ENCODE measurements at regions not wholly inside any gene's neighbourhood (a gene's known extent, or its start where the extent isn't known, plus 50 kb on each side); places are given as distances from the start of the nearest gene placed in this dataset.

DNA sequence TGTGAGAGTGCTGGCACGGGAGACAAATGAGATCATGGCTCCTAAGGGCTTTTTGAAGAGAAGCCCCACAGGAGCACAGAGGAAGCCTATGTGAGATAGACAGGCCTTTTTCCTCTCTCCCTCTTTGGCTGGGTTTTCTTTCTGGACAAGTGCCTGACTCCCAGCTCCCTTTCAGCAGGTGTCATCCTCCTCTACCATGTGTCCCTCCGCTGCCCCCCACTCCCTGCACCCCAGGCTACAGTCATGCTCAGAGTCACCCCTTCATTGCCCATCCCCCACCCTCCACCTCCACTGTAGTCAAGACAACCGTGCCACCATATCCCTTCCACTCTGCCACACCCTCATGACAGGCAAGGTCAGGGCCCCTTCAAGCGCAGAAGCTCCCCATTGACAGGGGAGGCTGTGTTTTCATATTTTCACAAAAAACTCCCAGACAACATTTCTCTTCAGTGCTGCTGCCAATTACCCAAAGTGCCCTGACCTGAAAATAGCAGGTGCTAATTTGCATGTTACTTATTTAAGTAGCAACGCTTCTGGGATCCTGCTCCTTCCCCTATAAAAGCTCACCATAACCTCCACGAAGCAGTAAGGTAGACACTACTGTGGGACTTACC lies 92.1 kb upstream of the IPO9 start:
- intact Hi-C loops (cut with DNase I): no loop called here

DNA sequence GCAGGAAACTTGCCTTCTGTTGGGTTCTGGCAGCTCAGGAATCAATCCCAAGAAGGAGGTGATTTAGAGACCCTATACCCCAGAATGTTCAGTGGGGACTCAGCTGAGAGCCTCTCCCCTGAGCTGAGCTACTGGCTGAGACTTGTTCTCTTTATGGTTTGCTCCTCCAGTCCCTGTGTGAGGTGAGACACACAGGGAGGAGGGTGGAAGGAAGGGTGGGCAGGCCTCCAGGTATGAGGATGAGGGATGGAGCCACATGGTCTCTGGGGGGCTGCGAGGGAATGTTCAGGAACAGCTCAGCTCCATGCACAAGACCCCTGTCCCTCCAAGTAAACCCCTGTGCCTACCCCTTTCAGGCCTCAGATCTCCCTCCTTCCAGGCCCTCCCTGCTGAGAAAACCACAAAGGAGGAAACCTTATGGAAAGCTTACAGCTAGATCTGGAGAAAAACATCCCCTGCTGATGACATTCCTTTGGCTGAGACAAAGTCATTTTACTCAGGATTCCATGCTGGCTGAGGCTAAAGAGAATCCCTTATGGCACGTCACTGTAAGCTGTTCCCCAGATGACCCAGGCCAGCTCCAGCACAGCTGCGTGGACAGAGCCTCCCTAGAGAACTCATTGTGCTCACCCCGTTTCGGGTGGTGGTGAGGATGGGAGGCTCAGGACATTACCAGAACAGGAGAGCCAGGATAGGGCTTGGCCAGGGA lies 91.5 kb upstream of the IPO9 start:
- peak in 9 of 10 donors; percentile 57 to 96 (median 74) for DNase-seq
- intact Hi-C loops (cut with DNase I): no loop called here

More for the DNA sequence above, 92.1 kb upstream of the IPO9 start:
- DNase-seq: peak in 1 of 10 donors; percentile 76

DNA sequence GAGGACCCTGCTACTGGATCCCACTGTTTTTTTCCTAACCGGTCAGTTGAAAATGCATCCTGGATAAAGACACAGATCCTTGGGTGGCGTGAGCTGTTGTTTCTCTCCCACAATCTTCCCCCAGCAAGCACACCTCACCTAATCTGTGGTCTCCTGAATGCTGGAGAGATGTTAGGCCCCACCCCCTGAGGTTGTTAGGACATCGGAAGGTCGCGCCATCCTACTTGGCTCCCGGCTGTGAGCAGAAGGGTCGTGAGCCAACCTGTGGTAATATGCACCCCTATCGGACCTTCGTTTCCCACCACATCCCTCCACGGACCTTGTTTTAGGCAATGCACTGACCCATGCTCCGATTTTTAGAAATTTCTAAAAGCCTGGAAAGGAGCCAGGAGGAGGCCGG lies 89.9 kb upstream of the IPO9 start:
- no peak for DNase-seq
- intact Hi-C loops (cut with DNase I): no loop called here

DNA sequence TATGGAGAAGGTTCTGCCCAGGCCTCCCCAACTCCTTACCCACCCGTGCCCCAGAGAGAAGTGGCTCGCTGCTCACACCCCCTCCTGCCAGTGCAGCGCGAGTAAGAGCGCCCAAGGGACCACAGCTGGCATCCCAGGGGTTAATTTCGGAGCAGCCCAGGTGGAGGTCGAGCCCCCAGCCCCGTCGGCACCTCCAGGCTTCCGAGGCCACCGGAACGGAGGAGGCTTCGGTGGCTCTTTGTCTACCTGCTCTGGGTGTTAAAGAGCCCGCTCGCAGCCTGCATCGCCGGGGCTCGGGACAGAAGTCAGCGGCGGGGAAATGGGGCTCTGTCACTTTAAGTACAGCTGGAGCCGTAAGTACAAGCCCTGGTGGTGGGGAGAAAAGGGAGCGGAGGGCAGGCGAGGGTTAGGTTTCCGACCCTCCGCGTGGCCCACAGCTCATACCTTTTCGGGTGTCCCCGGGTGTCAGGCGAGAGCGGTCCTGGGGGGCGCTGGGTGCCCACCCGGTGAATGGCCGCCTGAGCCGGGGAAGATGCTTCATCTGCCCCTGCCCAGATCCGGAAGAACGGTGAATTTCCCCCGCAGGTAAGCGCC lies 89.4 kb upstream of the IPO9 start:
- DNase-seq: peak in 9 of 10 donors; percentile 62 to 94 (median 71)

DNA sequence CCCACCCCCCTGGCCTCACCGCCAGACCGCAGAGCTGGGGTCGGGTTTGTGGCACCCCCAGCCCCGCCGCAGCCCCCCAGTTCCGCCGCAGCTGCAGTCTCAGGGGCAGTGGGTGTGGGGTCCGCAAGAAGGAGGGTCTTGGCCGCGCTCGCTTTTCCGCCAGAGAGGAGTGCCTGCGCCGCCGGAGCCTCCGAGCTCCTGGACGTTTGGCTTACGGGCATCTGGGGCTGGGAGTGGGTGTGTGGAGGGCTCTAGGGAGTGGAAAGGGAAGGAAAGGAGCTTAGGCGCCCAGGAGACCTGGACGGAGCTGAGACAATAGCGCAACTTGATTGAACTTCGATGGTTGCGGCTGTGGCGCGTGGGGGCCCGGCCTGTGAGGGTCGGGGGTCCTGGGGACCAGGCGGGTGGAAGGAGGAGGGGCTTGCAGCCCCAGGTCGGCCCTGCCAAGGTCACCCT lies 88.8 kb upstream of the IPO9 start:
- DNase-seq: peak in 1 of 10 donors; percentile 76
- intact Hi-C loops (cut with DNase I): no loop called here

More for the DNA sequence above, 89.4 kb upstream of the IPO9 start:
- intact Hi-C loops (cut with DNase I): no loop called here

DNA sequence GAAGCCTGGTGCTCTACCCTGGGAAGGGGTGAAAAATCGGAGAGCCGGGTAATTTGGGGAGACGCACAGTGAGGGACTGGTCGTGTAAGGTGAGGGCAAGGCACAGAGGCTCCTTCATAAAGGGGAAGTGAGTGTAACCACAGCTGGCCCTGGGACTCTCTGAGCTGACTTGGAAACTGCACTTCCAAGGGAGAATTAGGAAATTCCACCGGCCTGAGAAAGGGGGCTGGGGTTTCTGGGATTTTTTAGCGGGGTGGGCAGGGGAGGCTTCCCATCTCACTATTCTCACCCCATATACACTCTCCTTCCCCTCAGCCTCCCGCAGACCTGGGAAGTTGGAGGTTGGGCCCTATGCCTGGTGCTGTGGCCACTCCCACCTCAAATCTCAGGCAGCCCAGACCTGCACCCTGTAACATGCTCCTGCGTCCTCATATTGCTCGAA lies 88.3 kb upstream of the IPO9 start:
- intact Hi-C loops (cut with DNase I): no loop called here
- DNase-seq: peak in 1 of 10 donors; percentile 67

DNA sequence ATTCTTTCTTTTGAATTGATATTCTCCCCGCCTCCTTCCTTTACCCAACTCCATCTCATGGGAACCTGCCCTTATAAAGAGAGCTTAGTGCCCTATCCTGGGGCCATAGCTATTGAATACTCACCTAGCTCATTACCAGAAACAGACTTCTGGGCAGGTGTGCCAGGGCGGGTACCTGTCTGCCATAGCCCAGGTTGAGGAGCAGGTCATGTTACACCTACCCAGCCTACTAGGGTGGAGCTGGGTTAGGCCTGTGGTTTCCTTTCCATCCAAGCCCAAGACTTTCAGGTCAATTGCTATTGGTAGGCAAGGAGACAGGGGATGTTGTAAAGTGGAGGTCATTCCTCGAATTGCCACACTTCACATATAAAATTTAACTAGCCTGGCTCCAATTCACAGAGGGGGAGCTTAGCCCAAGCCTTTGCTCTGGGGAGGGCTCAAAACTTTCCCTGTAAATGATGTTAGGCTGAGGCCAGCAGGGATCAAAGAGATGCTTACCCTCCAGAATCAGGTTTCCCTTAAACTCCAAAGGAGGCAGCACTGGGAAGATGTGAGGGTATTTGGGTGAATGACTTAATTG lies 87.1 kb upstream of the IPO9 start:
- intact Hi-C loops (cut with DNase I): no loop called here
- no peak for DNase-seq

DNA sequence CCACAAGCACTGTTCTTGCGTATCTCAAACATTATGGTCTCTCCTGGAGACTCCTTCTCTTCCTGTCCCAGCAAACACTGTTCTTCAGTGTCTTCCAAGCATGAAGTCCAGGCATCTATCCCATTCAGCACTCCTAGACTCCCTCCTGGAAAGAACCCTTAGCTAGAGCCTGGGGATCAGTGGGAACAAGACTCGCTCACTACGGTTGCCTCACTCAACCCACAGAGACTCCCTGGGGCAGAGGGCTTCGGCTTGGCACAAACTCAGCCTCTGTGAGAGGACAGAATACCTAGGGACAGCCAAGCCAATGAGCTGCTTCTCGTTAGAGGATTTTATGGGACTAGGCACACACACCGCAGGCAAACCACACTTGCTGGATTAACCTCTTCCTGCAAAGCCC lies 86.5 kb upstream of the IPO9 start:
- intact Hi-C loops (cut with DNase I): no loop called here
- DNase-seq: no peak

DNA sequence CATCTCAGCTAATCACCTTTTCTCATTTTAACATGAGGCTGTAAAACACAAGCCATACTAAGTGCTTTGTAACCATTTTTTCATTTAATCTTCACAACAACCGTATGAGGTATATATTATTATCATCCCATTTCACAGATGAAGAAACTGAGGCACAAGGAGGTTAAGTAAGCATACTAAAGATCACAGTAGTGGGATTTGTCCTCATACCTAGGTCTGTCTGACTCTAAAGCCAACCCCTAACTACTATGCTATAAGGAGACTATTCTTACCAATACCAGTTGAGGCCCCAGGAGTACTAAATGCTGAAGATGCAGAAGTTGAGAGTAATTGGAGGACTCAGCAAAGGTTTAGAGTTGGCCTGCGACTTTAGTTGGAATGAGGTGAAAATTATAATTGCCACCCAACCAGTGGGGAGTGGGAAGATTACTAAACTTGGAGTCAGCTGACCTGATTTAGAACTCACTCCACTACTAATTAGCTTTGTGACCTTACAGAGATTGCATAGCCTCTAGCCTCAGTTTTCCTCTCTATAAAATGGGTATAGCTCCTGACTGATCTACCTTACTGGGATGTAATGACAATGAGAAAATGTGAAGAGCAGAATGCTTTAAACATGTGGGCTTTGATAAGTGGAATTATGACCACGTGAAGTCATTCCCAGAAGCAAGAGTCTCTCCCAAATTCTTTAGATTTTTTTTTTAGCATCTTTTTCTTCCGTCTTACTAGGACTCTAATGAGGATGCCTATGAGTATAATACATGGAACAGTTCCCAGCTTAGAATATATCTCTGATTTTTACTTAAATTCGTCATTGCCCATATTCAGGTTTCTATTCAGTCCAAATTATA lies 85.8 kb upstream of the IPO9 start:
- intact Hi-C loops (cut with DNase I): no loop called here
- DNase-seq: no peak

DNA sequence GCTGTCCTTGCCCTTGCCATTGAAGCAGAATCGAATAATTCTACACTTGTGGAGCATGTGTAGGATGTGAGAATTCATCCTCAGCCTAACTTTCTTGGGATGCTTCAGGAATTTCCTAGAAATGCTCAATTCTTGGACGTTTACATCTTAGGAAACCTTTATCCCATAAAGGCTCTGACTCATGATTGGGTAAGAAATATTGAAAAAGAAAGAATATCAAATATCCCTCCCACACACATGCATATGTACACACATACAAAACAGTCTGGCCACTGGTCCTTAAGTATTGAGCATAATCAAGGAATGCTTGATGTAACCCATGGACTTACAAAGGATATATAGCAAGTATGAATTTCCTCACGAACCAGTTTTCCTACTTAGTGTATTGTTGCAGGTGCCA lies 83.9 kb upstream of the IPO9 start:
- intact Hi-C loops (cut with DNase I): no loop called here
- DNase-seq: no peak

DNA sequence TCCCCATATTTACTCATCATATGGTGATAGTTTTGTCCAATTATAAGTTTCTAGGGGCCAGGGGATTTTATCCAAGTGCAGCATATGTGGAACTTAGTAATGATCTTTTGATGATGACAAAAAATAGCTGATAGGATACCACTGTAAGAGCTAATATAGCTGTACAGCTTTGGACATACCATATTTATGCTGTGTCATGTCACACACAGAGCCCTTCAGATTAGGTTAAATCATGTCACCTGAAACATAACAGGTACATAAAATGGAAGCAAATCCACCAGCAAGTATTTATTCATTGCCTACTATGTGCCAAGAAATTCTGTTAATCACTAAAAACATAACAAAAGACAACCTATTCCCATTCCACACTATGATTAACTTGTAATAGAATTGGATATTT lies 82.8 kb upstream of the IPO9 start:
- intact Hi-C loops (cut with DNase I): no loop called here
- DNase-seq: no peak

DNA sequence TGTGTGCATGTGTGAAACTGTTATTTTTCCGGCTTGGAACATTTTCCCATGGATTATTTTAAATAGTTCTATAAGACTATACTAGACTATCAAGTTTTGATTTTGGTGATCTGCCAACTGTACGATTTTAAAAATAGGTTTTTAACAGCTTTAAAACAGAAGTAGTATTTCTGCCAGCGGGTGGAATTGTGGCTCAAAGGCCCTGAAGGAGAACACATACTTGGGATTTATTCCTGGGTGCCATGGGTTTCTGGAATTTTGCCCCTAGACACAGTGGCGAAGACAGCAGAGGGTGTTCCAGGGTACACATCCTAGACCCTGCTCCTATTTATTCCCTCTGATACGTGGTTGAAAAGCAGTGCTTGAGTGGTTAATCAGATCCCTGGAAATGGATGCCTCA lies 81.7 kb upstream of the IPO9 start:
- intact Hi-C loops (cut with DNase I): no loop called here
- DNase-seq: no peak

DNA sequence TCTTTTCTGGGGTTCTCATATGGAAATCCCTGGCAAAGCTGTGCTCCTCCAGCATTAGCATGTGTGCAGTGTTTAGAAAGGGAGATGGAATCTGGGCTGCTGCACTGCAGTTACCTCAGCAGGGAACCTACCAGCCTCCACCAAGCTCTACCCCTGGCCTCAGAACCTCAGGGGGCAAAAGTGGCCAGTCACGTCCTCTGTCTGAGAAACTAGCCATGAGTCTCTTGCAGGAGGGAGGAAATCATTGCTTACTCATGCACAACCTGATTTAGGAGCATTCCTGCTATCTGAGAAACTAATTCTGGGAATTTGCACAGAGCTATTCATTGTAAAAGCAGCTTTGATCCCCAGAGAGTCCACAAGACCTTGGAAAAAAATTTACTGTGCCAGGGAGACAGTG lies 80.6 kb upstream of the IPO9 start:
- no peak for DNase-seq
- intact Hi-C loops (cut with DNase I): no loop called here

DNA sequence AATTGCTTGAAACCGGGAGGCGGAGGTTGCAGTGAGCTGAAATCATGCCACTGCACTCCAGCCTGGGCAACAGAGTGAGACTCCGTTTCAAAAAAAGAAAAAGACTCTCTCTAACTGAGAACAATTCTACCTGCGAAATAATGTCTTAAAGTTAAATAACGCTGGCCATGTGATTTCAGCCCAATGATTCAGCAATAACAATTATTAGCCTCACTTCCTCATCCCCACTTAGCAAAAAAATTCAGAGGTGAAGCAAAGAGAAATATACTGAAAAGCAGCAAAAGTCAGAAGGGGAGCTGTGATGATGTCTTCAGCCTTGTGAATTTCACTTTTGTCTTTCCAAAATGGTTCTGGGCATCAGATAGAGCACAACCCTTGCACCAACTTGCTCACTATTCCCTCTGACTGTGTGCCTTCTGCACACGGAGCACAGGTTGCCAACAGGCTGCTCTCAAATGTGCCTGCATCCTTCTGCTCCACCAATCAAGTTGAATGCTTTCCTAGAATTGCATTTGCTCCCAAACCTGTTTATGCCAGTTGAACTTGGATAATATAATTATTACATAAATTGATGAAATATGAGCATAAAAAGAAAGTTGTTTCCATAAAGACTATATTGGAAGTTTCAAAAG lies 79.8 kb upstream of the IPO9 start:
- intact Hi-C loops (cut with DNase I): no loop called here
- no peak for DNase-seq

DNA sequence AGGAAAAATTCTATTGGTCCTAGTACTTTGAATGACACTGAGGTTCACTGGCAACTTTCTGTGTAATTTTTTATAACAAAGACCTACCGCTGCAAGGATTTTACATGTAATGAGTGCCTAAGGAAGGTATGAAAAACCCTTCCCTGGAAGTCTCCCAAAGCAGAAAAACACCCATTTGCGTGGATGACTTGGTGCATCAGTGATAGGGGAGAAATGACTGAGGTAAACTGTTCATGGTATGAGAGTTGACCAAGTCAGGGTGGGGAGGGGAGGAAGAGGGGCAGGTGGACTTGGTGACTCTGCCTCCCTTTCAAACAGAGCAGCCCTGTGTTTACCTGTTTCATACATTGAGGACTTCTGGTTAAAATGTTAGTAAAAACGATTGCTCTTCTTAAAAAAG lies 78.8 kb upstream of the IPO9 start:
- intact Hi-C loops (cut with DNase I): no loop called here
- DNase-seq: no peak

DNA sequence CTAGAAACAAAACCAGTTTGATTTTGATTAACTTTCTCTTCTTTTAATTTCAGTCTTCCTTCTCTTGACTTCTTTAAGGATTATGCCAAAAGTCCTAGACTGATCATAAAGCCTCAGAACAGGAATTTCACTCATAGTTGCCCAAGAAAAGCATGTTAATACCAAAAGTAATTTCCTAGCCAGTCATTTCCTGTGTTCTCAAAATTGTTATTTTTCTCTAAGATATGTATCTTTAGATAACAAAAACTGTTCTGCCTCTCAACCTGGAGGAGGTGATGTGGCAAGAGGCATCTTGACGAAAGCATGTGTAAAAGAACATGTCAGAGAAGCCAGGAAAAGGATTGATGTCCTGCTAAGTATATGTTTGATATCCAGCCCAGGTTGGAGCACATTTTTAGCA lies 78.0 kb upstream of the IPO9 start:
- DNase-seq: no peak
- intact Hi-C loops (cut with DNase I): no loop called here

DNA sequence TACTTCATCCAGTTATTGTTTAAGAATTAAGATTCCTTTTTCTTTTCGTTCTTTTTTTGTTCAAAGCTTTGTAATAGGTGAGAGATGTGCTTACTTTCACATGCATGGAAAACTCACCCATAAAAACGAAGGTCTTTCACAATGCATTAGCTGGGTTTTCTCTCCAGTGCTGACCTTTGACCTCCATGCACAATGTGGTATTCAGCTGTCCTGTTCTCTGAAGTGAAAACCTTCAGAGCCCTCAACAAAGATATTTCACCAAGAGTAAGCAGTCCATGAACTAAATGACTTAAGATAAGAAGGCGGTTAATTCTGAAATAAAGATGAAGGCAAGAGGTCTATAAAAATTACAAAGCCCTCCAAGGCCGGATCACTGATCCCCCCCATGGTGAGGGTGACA lies 77.1 kb upstream of the IPO9 start:
- intact Hi-C loops (cut with DNase I): no loop called here

DNA sequence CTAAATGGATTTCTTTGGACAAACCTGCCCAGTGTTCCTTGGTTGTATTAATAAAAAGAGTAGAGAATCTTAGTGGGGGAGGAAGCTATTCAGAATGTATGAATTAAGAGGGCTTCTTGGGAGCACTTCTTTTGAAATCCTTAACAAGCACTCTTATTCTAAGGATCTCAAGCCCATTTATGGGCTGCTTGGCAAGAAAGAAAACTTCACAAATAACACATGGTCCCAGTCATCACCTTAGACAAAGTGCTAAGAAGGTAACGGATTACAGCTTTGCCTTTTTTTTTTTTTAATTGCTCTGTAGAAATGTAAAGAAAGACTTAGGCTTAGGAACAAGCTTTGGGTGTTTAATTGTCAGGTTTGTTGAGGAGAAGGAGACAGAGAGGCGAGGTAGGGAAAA lies 76.6 kb upstream of the IPO9 start:
- no peak for DNase-seq
- intact Hi-C loops (cut with DNase I): no loop called here

More for the DNA sequence above, 77.1 kb upstream of the IPO9 start:
- no peak for DNase-seq

DNA sequence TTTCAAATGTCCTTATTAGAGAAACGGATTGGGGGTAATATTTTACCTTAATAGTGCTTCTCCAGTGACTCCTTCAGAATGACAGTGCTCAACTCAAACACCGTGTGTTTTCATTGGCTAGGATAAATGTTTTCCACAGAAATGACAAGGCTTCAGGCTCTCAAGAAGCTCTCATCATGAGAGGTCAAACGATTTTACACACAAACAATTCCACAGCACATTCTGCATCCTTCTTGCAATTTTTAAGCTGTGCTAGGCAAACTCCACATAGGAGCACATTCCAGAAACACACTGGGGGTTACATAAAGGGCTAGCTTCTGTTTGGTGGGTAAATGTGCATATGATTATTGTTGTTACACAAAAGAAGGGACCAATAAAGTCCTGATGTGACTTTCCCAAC lies 75.5 kb upstream of the IPO9 start:
- DNase-seq: no peak
- intact Hi-C loops (cut with DNase I): no loop called here

DNA sequence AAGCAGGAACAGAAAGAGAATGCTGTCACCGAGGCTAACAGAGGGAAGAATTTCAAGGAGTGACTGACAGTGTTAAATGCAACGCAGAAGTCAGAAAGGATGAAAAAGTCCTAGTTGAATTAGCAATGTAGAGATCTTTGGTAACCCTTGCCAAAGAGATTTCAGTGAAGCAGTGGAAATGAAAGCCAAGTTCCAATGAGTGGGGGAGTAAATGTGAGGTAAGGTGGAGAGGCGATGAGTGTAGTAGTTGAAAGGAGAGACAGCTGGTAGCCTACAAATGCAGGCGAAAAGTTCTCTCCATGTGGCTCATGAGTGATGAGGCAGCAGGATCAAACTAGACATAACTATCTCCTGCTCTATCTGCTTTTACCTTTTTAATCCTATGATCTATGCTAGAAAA lies 74.6 kb upstream of the IPO9 start:
- intact Hi-C loops (cut with DNase I): no loop called here
- no peak for DNase-seq
